ENCODE measurements at regions not wholly inside any gene's neighbourhood (a gene's known extent, or its start where the extent isn't known, plus 50 kb on each side); places are given as distances from the start of the nearest gene placed in this dataset.

DNA sequence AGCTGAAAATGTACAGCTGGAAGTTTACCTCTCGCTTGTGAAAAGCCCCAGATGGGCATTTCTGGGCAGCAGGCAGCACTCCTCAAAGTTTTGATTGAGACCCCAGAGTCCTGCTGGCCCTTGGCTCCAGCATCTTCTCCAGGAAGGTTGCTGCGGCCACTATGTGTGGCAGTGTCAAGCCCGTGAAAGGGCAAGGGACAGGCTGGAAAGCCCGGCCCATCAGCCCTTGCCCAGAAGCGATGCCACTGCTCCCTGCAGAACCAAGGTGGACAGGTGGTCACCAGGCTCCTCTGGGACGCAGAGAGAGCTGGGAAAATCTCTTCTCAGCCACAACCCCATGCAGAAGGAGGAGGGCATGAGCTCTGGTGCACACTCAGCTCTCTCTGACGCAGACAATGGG lies 73.5 kb upstream of the BCL11B start:
- TF ChIP-seq CTCF (conservative IDR thresholded peaks at IDR 0.05): no peak
- TF ChIP-seq EZH2 (IDR thresholded peaks at IDR 0.05; ENCODE audit: low read depth): no peak

All from PC-9 (cell line).